ENCODE measurements at regions not wholly inside any gene's neighbourhood (a gene's known extent, or its start where the extent isn't known, plus 50 kb on each side); places are given as distances from the start of the nearest gene placed in this dataset.

GRCh38 chr3:29128001-29128400, 152.9 kb upstream of the RBMS3 start:
- no peak for DNase-seq (ENCODE audit: extremely low spot score)
- ChIA-PET CTCF (no interaction called here), POLR2A (no interaction called here)
- no peak for TF ChIP-seq CTCF (IDR thresholded peaks at IDR 0.05; ENCODE audit: control extremely low read depth, extremely low read depth, low read depth, missing control alignments)

- ChIA-PET POLR2A (no interaction called here), CTCF (interaction anchor here (1.3 to 1.9 kb wide), 3 partner anchors 9 to 16 kb away, joined by 3 to 4 read pairs (median 3); no protein-coding TSS in a partner anchor)
- TF ChIP-seq CTCF (IDR thresholded peaks at IDR 0.05; ENCODE audit: control extremely low read depth, extremely low read depth, low read depth, missing control alignments) = no peak
- no peak for DNase-seq (ENCODE audit: extremely low spot score)
Measured at GRCh38 chr3:29137601-29138000, 143.3 kb upstream of the RBMS3 start.

GRCh38 chr3:29138171-29138570, 142.7 kb upstream of the RBMS3 start:
- CTCF ChIA-PET = interaction anchor here (1.6 kb wide), 1 partner anchor 8 kb away, joined by 3 read pairs; no protein-coding TSS in a partner anchor
- DNase-seq (ENCODE audit: extremely low spot score) = no peak
- POLR2A ChIA-PET = no interaction called here
- no peak for TF ChIP-seq CTCF (IDR thresholded peaks at IDR 0.05; ENCODE audit: control extremely low read depth, extremely low read depth, low read depth, missing control alignments)

GRCh38 chr3:29140666-29141065, 140.2 kb upstream of the RBMS3 start:
- CTCF ChIA-PET = interaction anchor here (1.3 kb wide), 1 partner anchor 11 kb away, joined by 3 read pairs; no protein-coding TSS in a partner anchor
- POLR2A ChIA-PET = no interaction called here
- TF ChIP-seq CTCF (IDR thresholded peaks at IDR 0.05; ENCODE audit: control extremely low read depth, extremely low read depth, low read depth, missing control alignments) = no peak
- DNase-seq (ENCODE audit: extremely low spot score) = no peak

GRCh38 chr3:29141197-29141917, 139.5 kb upstream of the RBMS3 start:
- no peak for DNase-seq (ENCODE audit: extremely low spot score)
- POLR2A ChIA-PET = no interaction called here
- CTCF ChIA-PET = no interaction called here
- no peak for TF ChIP-seq CTCF (IDR thresholded peaks at IDR 0.05; ENCODE audit: control extremely low read depth, extremely low read depth, low read depth, missing control alignments)

- POLR2A ChIA-PET = no interaction called here
- CTCF ChIA-PET = no interaction called here
- DNase-seq (ENCODE audit: extremely low spot score) = no peak
- no peak for TF ChIP-seq CTCF (IDR thresholded peaks at IDR 0.05; ENCODE audit: control extremely low read depth, extremely low read depth, low read depth, missing control alignments)
Measured at GRCh38 chr3:29141918-29142275, 139.0 kb upstream of the RBMS3 start.
